ENCODE measurements at regions not wholly inside any gene's neighbourhood (a gene's known extent, or its start where the extent isn't known, plus 50 kb on each side); places are given as distances from the start of the nearest gene placed in this dataset.
"Not testable (repeated sequence)": the region's sequence is repeated elsewhere in the genome, so short reads cannot be mapped to it uniquely, and the experiment has no call there.

DNA sequence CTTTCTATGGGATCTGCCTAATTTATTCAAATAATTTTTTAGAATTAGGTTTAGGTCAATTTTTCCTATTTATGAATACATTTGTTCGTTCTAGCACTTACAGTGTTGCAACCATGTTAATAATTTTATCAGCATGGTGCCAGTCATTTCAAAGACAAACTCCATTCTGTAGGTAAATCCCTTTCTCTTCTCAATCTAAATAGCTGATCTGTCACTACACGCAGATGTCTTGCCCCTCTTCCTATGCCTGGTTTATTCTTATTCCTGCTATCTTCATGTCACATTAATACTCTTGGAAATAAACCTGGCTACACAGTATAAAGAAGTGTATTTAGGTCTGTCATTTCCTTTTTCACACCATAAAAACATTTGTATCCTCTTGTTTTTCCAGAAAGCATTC is 1172.4 kb downstream of the BRINP3 start:
- no peak for DNase-seq

GRCh38 chr1:189311915-189312314 is 1165.7 kb downstream of the BRINP3 start:
- no peak for DNase-seq

DNA sequence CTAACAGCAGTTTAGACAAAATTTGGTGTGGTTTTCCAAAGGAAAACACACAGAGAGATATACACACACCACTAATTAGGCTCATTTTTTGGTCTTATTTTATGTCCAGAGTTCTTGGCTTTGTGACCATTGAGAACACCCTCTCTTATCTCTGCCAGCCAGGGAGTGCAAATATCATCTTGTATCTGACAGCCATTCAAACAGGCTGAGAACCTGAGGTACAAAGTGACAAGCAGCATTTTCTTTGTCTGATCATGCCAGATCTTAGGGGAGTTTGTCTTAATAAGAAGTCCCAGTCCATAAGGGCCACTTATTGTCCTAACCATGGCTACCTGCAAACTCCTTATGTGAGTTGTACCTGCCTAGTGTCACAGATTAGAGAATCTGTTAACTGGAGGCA is 1165.2 kb downstream of the BRINP3 start:
- DNase-seq = no peak

- no peak for DNase-seq
These were observed 1164.2 kb downstream of the BRINP3 start for GRCh38 chr1:189313488-189313887.

- no peak for DNase-seq
These were observed 1162.4 kb downstream of the BRINP3 start for GRCh38 chr1:189315035-189315901.

GRCh38 chr1:189323091-189323490 is 1154.6 kb downstream of the BRINP3 start:
- no peak for DNase-seq

DNA sequence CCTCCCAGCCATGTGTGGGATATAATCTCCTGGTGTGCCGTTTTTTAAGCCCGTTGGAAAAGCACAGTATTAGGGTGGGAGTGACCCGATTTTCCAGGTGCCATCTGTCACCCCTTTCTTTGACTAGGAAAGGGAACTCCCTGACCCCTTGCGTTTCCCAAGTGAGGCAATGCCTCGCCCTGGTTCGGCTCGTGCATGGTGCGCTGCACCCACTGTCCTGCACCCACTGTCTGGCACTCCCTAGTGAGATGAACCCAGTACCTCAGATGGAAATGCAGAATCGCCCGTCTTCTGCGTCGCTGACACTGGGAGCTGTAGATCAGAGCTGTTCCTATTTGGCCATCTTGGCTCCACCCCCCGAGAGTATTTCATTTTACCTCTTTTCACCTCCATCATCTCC is 1146.6 kb downstream of the BRINP3 start:
- DNase-seq = not testable (repeated sequence)

- no peak for DNase-seq
These were observed 1141.3 kb downstream of the BRINP3 start for GRCh38 chr1:189336115-189337100.

- DNase-seq = no peak
These were observed 1128.1 kb downstream of the BRINP3 start for GRCh38 chr1:189349607-189350006.

DNA sequence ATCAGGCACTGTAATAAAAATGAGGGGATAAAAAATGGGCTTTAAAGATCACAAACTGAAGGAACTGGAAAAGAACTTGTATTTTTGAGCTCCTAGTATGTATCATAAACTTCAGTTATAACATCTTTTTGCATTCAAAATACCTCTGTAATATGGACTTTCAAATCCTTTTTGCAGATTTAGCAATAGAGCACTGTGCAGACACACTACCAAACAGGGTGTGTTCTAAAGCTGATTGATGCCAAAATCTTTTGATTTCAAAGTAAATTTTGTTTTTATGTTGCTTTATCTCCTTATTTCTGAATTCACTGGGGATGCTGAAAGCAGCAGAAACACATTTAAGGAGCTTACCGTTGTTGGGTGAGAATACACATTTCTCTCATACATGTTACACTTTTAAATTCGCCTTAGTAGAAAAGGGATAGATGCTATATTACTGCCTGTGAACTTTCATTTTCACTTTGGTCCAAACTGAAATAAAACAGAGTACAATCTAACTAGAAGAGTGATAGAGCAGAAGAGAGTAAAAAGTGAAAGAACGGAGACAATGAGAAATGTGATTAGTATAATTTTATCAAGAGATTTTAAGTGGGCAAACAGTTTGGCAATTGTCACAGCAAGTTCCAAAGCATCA is 1126.6 kb downstream of the BRINP3 start:
- no peak for DNase-seq

DNA sequence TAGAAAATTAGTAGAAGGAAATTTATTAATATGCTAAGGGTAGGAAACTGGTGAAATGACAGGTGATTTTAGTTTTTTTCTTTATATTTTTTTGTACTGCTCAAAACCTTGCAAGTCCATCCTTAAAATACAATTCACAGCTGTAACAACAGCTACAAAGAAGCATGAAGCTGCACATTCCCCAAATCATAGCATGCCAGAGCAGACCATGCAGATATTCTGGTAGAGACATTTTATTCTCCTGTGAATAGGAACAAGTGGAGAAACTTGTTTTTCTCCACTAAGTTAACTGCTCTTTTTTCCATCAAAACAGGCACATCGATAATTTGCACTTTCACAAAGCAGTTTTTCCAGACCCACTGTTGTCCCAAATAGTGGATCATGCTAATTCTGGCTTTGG is 1125.7 kb downstream of the BRINP3 start:
- DNase-seq = no peak

- DNase-seq = no peak
These were observed 1121.5 kb downstream of the BRINP3 start for GRCh38 chr1:189356206-189356605.

DNA sequence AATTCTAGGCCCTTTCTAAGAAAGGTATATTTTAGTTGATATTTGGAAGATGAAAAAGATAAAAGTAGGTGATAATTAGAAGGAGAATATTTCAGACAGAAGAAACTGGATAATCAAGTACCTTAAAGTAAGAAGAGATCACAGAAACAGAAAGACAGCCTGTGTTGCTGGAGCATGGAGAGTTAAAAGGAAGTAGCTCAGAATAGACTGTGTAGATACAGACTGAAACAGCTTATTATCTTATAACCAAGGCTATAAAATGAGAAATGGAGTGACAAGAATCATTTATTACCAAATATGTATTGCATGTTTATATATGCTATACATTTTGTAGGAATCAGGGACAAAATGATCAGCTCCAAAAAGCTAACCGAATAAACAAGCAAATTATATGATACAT is 1120.3 kb downstream of the BRINP3 start:
- no peak for DNase-seq

GRCh38 chr1:189369612-189370011 is 1108.1 kb downstream of the BRINP3 start:
- no peak for DNase-seq

- DNase-seq = no peak
These were observed 1102.8 kb downstream of the BRINP3 start for GRCh38 chr1:189374816-189375215.

GRCh38 chr1:189405419-189405818 is 1072.2 kb downstream of the BRINP3 start:
- DNase-seq = no peak

GRCh38 chr1:189409774-189410173 is 1067.9 kb downstream of the BRINP3 start:
- no peak for DNase-seq

DNA sequence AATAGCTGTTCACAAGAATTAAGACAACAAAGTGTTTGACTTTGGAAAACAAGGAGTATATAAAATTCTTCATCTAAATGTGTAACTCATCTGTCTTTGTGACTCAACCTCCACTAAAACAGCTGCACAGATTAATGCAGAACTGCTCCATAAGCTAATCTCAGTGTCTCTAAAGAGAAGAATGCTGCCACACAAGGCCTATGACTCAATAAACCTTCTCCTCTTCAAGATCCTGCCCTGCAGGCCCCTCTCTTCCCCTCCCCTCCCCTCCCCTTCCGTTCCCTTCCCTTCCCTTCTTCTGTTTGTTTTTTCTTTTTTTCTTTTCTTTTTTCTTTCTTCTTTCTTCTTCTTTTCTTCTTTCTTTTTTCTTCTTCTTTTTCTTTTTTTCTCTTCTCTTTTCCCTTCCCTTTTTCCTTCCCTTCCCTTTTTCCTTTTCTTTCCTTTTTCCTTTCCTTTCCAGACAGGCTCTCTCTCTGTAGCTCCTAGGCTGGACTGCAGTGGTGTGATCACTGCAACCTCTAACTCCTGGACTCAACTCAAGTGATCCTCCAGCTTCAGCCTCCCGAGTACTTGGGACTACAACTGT is 1052.8 kb downstream of the BRINP3 start:
- no peak for DNase-seq

- no peak for DNase-seq
These were observed 1048.1 kb downstream of the BRINP3 start for GRCh38 chr1:189429610-189430009.

GRCh38 chr1:189431447-189431846 is 1046.2 kb downstream of the BRINP3 start:
- no peak for DNase-seq

DNA sequence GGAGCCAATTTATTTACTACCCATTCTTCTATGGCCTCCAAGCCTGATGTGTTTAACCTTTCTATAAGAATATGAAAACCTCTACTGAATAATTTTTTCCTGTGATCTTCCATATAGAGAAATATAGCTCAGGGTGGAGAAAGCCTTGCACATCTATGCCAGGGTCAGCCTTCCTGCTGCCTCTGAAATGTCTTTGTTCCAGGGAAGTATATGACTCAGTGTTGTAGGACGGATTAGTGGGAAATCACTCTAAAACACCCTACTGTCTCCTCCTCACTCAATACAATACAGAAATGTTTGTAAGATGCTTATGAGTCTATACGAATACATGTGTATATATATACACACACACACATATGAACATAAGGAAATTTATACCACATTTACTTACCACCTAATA is 1044.9 kb downstream of the BRINP3 start:
- DNase-seq = no peak

- DNase-seq = no peak
These were observed 1043.2 kb downstream of the BRINP3 start for GRCh38 chr1:189434461-189434860.

DNA sequence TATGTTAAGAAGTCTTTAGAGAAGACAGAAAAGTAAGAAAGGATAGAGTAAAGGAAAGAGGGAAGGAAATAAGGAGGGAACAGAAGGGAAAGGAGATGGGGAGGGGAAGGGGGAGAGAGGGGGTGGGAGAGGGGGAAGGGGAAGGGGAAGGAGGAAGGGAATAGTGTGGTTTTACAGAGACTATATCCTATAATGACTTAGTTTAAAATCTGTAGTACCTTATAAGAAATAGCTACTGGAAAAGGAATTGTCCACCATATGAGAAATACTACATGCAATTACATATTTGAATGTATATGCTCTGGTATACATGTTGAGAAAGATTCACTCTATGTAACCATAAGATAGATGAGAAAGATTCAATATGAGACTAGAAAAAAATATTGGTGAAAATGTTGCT is 1042.3 kb downstream of the BRINP3 start:
- no peak for DNase-seq

Measured in activated CD4-positive, alpha-beta T cell treated with anti-CD3 and anti-CD28 coated beads, Interleukin-2, amount 50 U/mL, for 48 hours (primary cell).